PC-9 (cell line): ENCODE measurements at regions not wholly inside any gene's neighbourhood (a gene's known extent, or its start where the extent isn't known, plus 50 kb on each side); places are given as distances from the start of the nearest gene placed in this dataset.

Experiments
- BruUV-seq: library from RNA; stranded (reverse); fragments of 400-500 nt; replicated peaks from 2 replicates; lab custom pipeline; 2021; lab: Mats Ljungman, UMichigan
- CTCF ChIA-PET: fragments of 300-600 bp; sonication (Branson Sonifier 250); formaldehyde crosslinking; loops from one replicate; lab custom pipeline; 2022; ENCODE audit warnings: antibody characterized with exemption; lab: Charles Lee
- POLR2A ChIA-PET: fragments of 300-600 bp; sonication (Branson Sonifier 250); formaldehyde crosslinking; loops from one replicate; lab custom pipeline; 2022; ENCODE audit warnings: antibody characterized with exemption; ENCODE audit not compliant: unreplicated experiment; lab: Charles Lee
- DNase-seq, 2 experiments: peaks; one replicate each; pipeline versions ENCODE4 v3.0.0 to v3.0.0-alpha.2; 2015 to 2022; ENCODE audit warnings: mixed read lengths in 1 of 2
- H2AFZ ChIP-seq: fragments of 200-600 bp; sonication (generic); 2 replicates; pipeline ENCODE4 v1.8.1; 2017; ENCODE audit warnings: antibody characterized with exemption
- H3F3A ChIP-seq: fragments of 200-600 bp; sonication (generic); 2 replicates; pipeline ENCODE4 v1.8.1; 2017; ENCODE audit warnings: antibody characterized with exemption, mild to moderate bottlenecking, low read depth; ENCODE audit not compliant: insufficient read depth
- H3K27ac ChIP-seq: fragments of 200-600 bp; sonication (generic); 2 replicates; pipeline ENCODE4 v1.6.1; 2016; ENCODE audit warnings: mixed run types
- H3K27me3 ChIP-seq: fragments of 200-600 bp; sonication (generic); 2 replicates; pipeline ENCODE4 v1.6.1; 2016; ENCODE audit warnings: low read depth, mixed run types; ENCODE audit not compliant: insufficient read depth
- H3K36me3 ChIP-seq: fragments of 200-600 bp; sonication (generic); 2 replicates; pipeline ENCODE4 v1.6.1; 2016; ENCODE audit warnings: low read depth, mixed run types
- H3K4me1 ChIP-seq: fragments of 200-600 bp; sonication (generic); replicated peaks from 2 replicates; pipeline ENCODE4 v1.6.1; 2016; ENCODE audit warnings: mixed run types; ENCODE audit not compliant: insufficient read depth
- H3K4me2 ChIP-seq: fragments of 200-600 bp; sonication (generic); 2 replicates; pipeline ENCODE4 v1.6.1; 2017; ENCODE audit warnings: mixed run types
- H3K4me3 ChIP-seq: fragments of 200-600 bp; sonication (generic); 2 replicates; pipeline ENCODE4 v1.6.1; 2016; ENCODE audit warnings: mixed run types
- H3K79me2 ChIP-seq: fragments of 200-600 bp; sonication (generic); 2 replicates; pipeline ENCODE4 v1.6.1; 2017; ENCODE audit warnings: low read depth, mixed run types
- H3K9me2 ChIP-seq: fragments of 200-600 bp; sonication (generic); 2 replicates; pipeline ENCODE4 v1.8.1; 2017; ENCODE audit warnings: mild to moderate bottlenecking; ENCODE audit not compliant: insufficient read depth
- H3K9me3 ChIP-seq: fragments of 200-600 bp; sonication (generic); 2 replicates; pipeline ENCODE4 v1.8.1; 2016; ENCODE audit warnings: low read depth; ENCODE audit not compliant: insufficient read depth
- H4K20me1 ChIP-seq: fragments of 200-600 bp; sonication (generic); 2 replicates; pipeline ENCODE4 v1.8.1; 2017; ENCODE audit not compliant: insufficient read depth
- EZH2 ChIP-seq: fragments of 200-600 bp; sonication (generic); IDR thresholded peaks from 2 replicates; pipeline ENCODE4 v1.8.0; 2017; ENCODE audit warnings: antibody characterized with exemption, low read depth
- intact Hi-C: fragments of 100-400 bp; cut with micrococcal nuclease; formaldehyde crosslinking; loops from one replicate; pipeline ENCODE4 v1.10.0; 2022; ENCODE audit not compliant: unreplicated experiment
- TF ChIP-seq, protein P1 (sequence below): fragments of 200-600 bp; sonication (generic); conservative IDR thresholded peaks from 2 replicates; pipeline ENCODE4 v1.6.1; 2017; ENCODE audit warnings: mixed run types, antibody characterized with exemption, mild to moderate bottlenecking, moderate library complexity

GRCh38 chr21:35587841-35588380, 472.4 kb downstream of the SETD4 start:
- BruUV-seq: no TSS peak
- Histone ChIP-seq H3K36me3 (no peaks in the 10 kb centered on the region), H4K20me1 (no peaks in the 10 kb centered on the region), H3K4me2 (no peak overlapping the region), H2AFZ (no peak overlapping the region), H3K27ac (no peak overlapping the region), H3K4me3 (no peak overlapping the region), H3K79me2 (no peaks in the 10 kb centered on the region), H3K4me1 (peaks cover 21% of the 10 kb centered on the region), H3K27me3 (no peaks in the 10 kb centered on the region), H3F3A (peaks cover 4% of the 10 kb centered on the region; the same call in 1 of the 2 replicates), H3K9me3 (no peaks in the 10 kb centered on the region), H3K9me2 (no peaks in the 10 kb centered on the region)
- TF ChIP-seq, protein P1, sequence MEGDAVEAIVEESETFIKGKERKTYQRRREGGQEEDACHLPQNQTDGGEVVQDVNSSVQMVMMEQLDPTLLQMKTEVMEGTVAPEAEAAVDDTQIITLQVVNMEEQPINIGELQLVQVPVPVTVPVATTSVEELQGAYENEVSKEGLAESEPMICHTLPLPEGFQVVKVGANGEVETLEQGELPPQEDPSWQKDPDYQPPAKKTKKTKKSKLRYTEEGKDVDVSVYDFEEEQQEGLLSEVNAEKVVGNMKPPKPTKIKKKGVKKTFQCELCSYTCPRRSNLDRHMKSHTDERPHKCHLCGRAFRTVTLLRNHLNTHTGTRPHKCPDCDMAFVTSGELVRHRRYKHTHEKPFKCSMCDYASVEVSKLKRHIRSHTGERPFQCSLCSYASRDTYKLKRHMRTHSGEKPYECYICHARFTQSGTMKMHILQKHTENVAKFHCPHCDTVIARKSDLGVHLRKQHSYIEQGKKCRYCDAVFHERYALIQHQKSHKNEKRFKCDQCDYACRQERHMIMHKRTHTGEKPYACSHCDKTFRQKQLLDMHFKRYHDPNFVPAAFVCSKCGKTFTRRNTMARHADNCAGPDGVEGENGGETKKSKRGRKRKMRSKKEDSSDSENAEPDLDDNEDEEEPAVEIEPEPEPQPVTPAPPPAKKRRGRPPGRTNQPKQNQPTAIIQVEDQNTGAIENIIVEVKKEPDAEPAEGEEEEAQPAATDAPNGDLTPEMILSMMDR: no peak
- no peak for TF ChIP-seq EZH2
- ChIA-PET CTCF (no interaction called here), POLR2A (no interaction called here)
- no peak for DNase-seq
- intact Hi-C loops: no loop called here

DNA sequence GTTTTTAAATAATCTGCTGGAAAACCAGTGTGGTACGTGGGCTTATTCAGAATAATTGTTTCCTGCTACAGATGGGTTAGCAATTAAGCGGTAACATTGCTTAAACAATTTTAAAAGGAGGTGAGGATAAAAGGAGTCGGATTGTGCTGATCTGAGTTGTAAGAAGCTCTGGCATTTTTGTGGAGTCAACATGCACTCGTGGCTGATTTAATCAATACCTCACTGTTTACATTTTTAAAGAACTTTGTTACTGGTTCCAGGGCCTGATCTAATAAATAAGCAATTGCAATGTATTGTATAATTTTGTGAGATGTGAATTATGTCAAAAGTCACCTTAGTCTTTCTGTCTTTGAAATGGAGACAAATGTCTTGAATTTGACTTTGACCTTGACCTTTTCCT, 474.0 kb downstream of the SETD4 start:
- no peak for DNase-seq
- ChIA-PET CTCF (no interaction called here), POLR2A (no interaction called here)
- Histone ChIP-seq H3K4me3 (no peak overlapping the region), H3K9me3 (no peaks in the 10 kb centered on the region), H4K20me1 (no peaks in the 10 kb centered on the region), H3K79me2 (no peaks in the 10 kb centered on the region), H3K27me3 (no peaks in the 10 kb centered on the region), H3F3A (no peaks in the 10 kb centered on the region), H3K4me1 (peaks cover 14% of the 10 kb centered on the region), H2AFZ (no peak overlapping the region), H3K4me2 (0 out of 2 replicates have a peak overlapping the region, but pooled peaks have one; percentile 5), H3K36me3 (no peaks in the 10 kb centered on the region), H3K27ac (peak overlapping the region; percentile 25; the same call in 1 of the 2 replicates), H3K9me2 (no peaks in the 10 kb centered on the region)
- intact Hi-C loops: no loop called here
- BruUV-seq: no TSS peak
- TF ChIP-seq, protein P1: no peak
- no peak for TF ChIP-seq EZH2

DNA sequence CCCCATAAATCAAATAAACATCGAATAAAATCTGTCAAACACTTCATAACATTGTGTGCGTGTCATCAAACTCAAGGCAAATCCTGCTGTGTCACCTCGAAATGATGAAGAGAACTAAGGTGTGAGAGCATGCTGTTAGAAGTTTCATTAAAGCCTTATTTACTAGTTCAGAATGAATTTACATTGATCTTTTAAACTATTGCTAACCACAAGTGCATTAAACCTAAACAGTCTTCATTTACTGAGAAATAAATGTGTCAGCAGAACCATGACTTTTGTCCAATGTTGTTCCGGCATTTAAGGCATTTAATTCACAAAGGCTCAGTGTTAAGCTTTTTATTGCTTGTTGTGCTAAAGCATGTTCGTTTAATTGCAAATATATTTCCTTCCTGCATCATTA, 474.4 kb downstream of the SETD4 start:
- Histone ChIP-seq H3K27ac (peak overlapping the region; percentile 25; the same call in 1 of the 2 replicates), H3K27me3 (no peaks in the 10 kb centered on the region), H2AFZ (no peak overlapping the region), H3K4me1 (peaks cover 14% of the 10 kb centered on the region), H3K9me3 (no peaks in the 10 kb centered on the region), H3K9me2 (no peaks in the 10 kb centered on the region), H4K20me1 (no peaks in the 10 kb centered on the region), H3K4me3 (no peak overlapping the region), H3F3A (no peaks in the 10 kb centered on the region), H3K4me2 (0 out of 2 replicates have a peak overlapping the region, but pooled peaks have one; percentile 5), H3K36me3 (no peaks in the 10 kb centered on the region), H3K79me2 (no peaks in the 10 kb centered on the region)
- no peak for TF ChIP-seq EZH2
- TF ChIP-seq, protein P1: no peak
- ChIA-PET CTCF (no interaction called here), POLR2A (no interaction called here)
- intact Hi-C loops: no loop called here
- DNase-seq: peak in 1 of 2 experiments; percentile 67
- no TSS peak for BruUV-seq
